LoVo (cell line): ENCODE measurements at regions not wholly inside any gene's neighbourhood (a gene's known extent, or its start where the extent isn't known, plus 50 kb on each side); places are given as distances from the start of the nearest gene placed in this dataset.
A peak's percentile ranks its signal among the peaks of the same experiment; 100 is the strongest.
"Not testable (repeated sequence)": the region's sequence is repeated elsewhere in the genome, so short reads cannot be mapped to it uniquely, and the experiment has no call there.

Source experiments
- DNase-seq: peaks from one replicate; pipeline ENCODE4 v3.0.0-alpha.2; 2016; ENCODE audit warnings: low spot score

GRCh38 chr5:62776592-62776991 lies 198.0 kb downstream of the LRRC70 start:
- not testable (repeated sequence) for DNase-seq

GRCh38 chr5:62773460-62773859 lies 194.8 kb downstream of the LRRC70 start:
- no peak for DNase-seq

GRCh38 chr5:62771341-62771740 lies 192.7 kb downstream of the LRRC70 start:
- no peak for DNase-seq

GRCh38 chr5:62767650-62768049 lies 189.0 kb downstream of the LRRC70 start:
- no peak for DNase-seq

GRCh38 chr5:62767077-62767476 lies 188.5 kb downstream of the LRRC70 start:
- DNase-seq, result no peak

GRCh38 chr5:62762503-62762902 lies 183.9 kb downstream of the LRRC70 start:
- DNase-seq, result no peak

DNA sequence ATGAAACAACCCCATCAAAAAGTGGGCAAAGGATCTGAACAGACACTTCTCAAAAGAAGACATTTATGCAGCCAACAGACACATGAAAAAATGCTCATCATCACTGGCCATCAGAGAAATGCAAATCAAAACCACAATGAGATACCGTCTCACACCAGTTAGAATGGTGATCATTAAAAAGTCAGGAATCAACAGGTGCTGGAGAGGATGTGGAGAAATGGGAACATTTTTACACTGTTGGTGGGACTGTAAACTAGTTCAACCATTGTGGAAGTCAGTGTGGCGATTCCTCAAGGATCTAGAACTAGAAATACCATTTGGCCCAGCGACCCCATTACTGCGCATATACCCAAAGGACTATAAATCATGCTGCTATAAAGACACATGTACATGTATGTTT lies 179.1 kb downstream of the LRRC70 start:
- not testable (repeated sequence) for DNase-seq

- DNase-seq, result not testable (repeated sequence)
Measured at GRCh38 chr5:62752998-62753367, 174.4 kb downstream of the LRRC70 start.

- not testable (repeated sequence) for DNase-seq
Measured at GRCh38 chr5:62752056-62752997, 173.7 kb downstream of the LRRC70 start.

DNA sequence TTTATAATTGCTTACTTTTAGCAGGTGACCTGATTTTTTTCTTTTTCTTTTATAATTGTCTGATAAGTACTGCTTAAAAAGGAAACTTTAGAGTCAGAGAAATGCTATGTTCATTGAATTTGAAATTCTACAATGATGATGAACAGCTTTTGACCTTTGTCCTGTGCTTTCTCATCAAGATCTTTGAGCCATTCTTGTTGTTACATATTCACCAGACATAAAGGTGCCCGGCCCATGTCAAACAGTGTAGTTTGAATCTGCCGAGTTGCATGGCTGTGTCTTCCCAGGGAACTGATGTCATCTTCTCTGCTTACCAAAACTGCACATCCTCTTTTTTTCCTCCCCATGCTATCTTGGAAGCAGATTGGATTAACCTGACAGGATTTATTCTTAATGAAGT lies 163.6 kb downstream of the LRRC70 start:
- peak; percentile 7 for DNase-seq

DNA sequence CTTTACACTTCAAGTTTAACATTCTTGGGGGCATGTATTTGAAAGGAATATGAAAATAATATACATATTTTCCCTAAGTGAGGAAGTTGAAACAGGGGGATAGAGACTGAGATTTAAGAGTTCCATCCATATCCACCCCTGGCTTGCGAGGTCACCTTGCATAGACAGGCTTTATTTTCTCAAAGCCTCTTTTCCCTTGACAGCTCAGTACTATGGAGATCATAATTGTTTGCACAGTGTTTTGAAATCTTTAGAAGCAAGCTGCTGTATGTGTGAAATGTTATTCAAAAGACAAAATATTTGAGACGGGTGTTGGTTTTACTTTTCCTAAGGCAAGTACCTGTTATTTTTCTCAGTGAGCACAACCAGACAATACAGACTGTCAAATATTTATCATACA lies 163.1 kb downstream of the LRRC70 start:
- DNase-seq, result no peak

DNA sequence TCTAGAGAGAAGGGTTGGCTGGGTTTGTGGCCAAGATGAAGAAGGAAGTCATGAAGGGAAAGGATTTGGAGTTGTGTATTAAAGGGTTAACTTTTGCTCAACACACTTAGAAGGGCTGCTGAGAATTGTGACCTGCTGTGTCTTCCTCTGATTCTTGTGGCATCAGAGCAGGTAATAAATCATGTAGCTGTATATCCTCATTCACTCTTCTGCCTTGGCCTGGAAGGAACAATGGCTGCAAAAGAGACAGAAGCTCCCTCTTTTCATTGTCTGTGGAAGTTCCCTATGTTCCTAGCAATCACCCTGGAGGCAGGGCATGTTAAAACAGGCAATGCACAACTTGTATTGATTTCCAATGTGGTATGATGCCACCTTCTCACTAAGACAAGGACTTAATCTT lies 159.1 kb downstream of the LRRC70 start:
- DNase-seq, result no peak

GRCh38 chr5:62732677-62733121 lies 154.1 kb downstream of the LRRC70 start:
- peak; percentile 53 for DNase-seq

DNA sequence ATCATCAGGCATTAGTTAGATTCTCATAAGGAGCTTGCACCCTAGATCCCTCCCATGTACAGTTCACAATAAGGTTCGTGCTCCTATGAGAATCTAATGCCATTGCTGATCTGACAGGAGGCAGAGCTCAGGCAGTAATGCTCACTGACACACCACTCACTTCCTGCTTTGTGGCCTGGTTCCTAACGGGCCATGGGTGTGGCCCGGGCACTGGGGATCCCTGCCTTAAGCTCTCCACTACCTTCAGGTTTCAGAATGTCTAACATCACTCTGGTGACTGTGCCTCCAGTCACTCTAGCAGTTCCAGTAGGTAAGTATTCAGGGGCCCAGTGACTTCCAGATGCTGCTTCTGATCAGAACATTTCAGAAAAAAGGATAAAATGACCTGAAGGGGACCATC lies 152.4 kb downstream of the LRRC70 start:
- no peak for DNase-seq

DNA sequence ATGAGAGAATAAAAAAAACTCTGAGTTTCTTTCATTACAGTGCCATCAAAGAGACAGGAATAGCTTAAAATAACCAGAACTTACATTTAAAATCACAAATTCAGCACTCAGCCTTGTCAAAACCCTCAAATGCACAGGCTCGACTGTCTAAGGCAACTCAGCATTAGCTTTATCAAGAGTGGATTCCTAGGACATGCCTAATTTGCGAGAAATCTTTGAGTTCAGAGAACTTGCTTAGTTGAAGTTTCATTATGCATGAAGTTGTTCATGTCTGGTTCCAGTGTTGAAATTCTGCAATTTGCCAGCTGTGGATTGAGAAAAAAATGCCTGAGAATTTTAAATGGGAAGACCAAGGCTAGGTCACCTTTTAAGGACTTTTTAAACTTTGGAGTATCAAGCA lies 151.1 kb downstream of the LRRC70 start:
- DNase-seq, result no peak

- DNase-seq, result no peak
Measured at GRCh38 chr5:62727861-62728260, 149.2 kb downstream of the LRRC70 start.

DNA sequence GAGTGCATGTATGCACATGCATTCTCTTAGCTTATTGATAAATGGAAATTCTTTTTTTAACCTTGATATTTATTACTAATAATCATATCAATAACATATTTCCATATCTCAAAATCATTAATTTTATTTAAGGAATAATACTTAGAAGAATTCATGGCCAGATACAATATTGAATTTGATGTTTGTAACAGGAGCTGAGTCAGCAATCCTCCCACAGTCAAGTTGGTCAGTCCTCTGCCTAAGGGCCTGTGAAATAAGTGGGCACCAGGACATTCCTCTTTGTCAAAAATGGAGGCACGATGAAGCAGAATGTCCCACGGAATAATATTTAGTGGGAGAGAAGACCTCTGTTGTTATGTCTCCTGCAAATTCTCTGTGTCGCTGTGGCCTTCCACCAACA lies 148.6 kb downstream of the LRRC70 start:
- DNase-seq, result no peak

DNA sequence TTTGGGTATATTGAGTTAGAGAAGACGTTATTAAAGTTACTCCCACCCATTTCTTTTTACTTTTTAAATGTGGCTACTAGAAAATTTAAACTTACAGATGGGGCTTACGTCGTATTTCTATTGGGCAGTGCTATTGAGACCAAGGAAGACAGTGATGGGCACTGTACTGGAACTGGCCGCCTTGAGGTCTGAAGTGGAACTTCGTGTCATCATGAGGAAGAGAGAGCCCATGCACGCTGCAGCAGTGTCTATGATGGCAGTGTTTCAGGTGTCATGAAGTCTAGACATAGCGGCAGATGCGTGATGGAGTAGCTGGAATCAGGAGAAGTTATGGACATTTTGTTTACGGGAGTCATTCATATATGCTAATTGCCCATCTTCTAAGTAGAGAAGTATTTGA lies 143.7 kb downstream of the LRRC70 start:
- DNase-seq, result no peak

DNA sequence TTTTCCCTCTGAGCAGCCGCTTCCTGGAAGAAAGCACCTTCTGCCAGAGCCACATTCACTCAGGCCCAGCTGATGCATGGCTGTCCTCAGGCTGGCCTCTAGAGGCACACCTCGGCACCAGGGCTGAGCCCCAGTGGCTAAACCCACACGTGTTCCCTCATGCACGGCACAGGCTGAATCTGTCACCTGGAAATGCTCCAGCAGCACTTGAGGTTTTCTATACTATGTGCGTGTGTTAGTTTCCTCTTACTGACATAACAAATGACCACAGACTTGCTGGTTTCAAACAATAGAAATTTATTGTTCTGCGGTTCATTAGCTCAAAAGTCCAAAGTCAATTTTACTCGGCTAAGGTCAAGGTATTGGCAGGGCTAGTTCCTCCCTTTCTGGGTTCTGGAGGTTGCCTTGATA lies 141.4 kb downstream of the LRRC70 start:
- no peak for DNase-seq

DNA sequence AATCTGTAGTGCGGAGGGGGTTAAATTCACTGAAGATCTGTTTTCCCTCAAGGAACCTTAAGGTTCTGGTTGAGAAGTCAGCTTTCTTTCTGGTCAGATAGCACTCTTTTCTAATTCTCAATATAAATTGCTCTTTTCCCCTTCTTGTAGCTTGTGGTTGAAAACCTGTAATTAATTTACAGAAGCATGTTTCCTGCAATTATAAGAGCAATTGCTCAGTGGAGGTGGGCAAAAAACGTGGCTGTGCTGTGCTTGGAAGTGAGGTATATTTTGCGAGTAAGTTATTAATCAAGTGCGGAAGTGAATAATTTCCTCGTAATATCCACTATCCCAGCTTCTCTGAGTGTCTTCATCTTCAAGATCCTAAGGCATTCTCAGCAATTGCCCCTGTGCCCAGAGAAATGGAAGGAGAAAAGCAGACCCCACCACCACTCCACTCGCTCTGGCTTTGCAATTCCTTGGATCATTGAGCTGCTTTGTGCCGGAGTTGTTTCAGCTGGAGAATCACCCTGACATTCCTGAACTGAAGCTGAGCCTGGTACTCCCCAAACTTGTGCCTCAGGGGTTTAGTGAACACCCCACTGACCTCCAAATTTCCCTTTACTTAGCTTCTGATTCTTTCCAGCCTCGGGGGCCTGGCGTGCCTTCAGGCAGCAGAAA lies 140.6 kb downstream of the LRRC70 start:
- no peak for DNase-seq

- DNase-seq, result no peak
Measured at GRCh38 chr5:62718324-62718723, 139.7 kb downstream of the LRRC70 start.

GRCh38 chr5:62717301-62717933 lies 138.8 kb downstream of the LRRC70 start:
- no peak for DNase-seq

- DNase-seq, result no peak
Measured at GRCh38 chr5:62714296-62714695, 135.7 kb downstream of the LRRC70 start.
